GM18502 (cell line): ENCODE measurements at regions not wholly inside any gene's neighbourhood (a gene's known extent, or its start where the extent isn't known, plus 50 kb on each side); places are given as distances from the start of the nearest gene placed in this dataset.

ENCODE experiments used
- ATAC-seq: cut with Tn5 transposase; IDR thresholded peaks from one replicate; pipeline ENCODE4 v1.9.1; 2021; ENCODE audit warnings: mild to moderate bottlenecking; ENCODE audit not compliant: unreplicated experiment, poor library complexity

DNA sequence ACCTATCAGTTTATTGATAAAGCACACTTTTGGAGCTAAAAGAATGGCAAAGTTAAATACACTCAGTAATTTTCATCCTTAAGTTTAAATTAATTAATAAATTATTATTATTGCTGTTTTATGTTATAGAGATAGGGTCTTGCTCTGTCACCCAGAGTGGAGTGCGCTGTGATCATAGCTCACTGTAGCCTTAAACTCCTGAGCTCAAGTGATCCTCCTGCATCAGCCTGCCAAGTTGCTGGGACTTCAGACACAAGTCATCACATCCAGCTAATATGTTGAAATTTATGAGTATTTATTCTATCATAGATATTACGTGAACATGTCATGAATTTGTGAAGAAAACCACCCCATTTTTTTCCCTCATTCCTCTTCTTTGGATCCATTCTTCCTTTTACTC lies 64.2 kb downstream of the GJA1 start:
- no peak for ATAC-seq

DNA sequence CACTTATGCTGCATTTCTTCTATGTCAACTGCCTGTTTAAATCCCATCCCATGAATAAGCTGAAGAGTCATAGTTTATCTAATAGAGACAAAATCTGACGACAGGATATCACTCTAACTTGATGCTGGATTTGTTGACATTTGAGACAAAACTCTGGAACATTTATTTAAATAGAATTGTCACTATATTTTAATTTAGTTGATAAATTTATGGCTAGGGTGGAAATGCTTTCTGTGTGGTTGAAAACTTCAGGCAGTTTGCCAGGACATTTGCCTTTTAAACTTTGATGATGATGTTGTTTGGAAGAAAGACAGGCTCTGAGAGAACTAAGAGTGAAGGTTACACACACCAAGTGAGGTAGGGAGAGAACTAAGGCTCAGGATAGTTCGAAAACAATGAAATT lies 68.1 kb downstream of the GJA1 start:
- no peak for ATAC-seq

DNA sequence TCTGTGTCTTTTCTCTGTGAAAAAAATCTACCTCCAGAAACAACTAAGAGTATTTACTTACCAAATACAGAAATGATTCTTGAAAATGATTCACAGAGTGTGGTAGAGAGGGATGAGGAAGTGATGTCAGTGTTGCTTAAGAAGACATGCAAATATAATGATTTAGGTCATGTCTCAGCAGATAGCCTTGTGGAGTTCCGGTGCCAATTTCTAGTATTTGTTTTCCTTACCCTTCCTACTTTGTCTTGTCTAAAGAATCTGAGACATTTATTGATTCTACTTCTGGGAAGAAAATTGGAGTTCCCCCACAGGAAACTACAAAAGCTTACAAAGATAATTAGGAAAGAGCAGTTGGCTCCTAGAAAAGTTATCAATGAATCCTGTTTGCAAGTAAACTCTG lies 68.8 kb downstream of the GJA1 start:
- peak; percentile 56 for ATAC-seq

DNA sequence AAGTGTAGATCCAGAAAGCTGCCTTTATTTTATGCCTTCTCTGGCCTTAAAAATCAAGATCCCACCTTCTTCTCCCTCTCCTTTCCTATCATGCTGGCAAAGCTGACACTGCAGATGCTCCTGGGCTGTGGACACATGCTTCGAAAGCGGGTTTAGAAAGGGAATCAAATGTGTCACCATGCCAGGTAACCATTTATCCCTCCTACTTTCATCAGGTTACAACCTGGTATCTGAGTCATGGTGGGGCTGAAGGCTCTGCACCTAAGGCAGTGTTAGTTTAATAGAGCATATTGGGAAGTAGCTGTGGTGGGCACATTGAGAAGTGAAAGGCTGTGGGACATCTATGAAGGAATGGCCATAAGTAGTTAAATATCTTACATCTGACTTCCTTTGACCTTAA lies 69.8 kb downstream of the GJA1 start:
- no peak for ATAC-seq

DNA sequence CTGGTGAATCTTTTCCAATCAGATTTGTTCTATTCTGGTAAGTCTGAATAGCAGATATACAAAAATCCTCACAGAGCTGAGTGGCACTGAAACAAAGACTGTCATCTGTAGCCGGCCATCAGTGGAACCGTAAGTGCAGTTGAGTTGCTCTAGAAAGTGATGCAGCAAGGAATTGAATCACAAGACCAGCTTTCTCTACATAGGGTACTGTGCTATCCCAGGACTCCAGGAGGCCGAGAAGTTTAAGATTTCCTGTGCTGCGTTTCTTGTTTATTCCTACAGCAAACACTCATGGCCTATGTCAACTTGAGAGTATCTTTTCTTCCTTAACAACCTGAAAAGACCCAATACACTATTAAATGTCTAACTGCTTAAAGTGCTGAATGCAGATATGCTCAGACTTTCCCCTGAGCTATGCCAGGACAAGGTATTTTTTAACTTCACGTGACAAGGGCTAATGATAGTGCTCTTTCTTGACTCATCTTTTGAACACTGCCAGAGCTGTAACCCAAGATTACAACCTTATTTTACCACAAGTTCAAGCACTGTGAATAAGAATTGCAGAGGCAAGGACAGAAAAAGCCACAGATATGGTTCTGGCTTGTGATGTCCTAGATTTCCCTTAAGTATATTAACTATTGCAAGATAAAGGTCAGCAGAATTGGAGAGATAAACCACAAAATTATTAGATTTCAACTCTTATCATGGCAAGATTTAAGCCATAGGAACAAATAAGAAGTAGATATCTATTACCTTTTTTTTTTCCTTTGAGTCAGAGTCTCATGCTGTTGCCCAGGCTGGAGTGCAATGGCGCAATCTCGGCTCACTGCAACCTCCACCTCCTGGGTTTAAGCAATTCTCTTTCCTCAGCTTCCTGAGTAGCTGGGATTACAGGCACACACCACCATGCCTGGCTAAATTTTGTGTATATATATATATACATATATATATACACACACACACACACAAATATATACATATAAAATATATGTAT lies 71.6 kb downstream of the GJA1 start:
- no peak for ATAC-seq

DNA sequence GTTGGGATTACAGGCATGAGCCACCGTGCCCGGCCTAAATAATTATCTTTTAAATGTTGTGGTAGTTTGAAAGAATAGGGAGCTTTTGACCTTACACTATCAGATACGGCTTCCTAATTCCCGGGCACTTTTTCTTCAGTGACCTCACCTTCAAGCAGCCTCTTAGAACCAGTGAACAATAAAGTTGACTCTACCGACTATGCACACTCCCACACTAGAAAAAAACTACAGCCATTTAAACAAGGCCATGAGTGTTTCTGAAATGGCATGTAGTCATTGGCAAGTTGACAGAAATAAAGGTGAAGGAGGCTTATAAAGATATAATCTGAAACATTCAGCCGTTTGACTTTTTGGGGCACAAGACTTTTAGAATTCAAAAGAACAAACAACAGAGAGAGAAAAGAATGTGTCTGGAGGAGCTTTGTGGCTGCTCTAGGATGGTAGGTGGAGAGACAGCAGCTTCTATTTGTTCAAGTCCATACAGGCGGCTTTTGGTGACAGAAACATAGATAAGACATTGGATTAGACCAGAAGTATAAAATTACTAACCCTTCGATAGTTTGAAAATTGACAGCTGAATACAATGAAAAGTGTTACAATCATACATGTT lies 75.2 kb downstream of the GJA1 start:
- no peak for ATAC-seq

DNA sequence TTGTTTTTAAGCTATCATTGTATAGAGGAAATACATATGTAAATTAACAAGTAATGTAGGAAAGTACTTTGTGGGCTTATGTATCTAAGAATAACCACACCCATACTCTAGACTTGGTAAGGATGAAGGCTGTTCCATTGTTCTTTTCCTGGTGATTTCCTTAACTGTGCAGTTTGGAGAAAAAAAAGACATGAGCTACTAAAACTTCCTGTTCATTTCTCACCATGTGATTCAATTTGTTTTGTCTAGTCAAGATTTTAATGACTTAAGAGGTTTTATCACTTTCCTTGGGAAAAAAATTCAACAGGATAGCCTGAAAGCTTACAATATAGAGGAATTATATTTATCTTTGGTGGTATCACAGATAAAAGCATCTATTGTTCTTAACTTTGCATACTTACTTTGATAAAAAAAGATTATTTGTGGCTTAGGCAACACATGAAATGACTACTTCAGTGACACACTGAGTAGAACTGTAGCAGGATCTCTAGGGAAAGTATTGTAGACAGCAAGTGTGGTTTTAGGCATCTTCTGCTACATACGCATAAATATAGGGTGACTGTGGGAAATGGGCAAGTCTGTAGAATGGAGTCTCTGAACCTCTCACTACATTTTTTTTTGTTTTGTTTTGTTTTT lies 80.3 kb downstream of the GJA1 start:
- ATAC-seq, result no peak

DNA sequence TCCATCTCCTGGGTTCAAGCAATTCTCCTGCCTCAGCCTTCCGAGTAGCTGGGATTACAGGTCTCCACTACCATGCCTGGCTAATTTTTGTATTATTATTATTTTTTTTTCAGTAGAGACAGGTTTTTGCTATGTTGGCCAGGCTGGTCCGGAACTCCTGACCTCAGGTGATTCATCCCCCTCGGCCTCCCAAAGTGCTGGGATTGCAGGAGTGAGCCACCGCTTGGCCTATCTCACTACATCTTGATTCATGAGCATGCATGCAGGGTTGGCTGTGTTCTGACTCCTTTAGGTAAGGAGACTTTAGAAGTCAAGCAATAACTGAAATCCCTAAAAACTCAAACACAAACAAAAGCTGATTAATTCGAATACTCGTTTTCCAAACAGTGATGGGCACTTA lies 80.9 kb downstream of the GJA1 start:
- ATAC-seq, result no peak

DNA sequence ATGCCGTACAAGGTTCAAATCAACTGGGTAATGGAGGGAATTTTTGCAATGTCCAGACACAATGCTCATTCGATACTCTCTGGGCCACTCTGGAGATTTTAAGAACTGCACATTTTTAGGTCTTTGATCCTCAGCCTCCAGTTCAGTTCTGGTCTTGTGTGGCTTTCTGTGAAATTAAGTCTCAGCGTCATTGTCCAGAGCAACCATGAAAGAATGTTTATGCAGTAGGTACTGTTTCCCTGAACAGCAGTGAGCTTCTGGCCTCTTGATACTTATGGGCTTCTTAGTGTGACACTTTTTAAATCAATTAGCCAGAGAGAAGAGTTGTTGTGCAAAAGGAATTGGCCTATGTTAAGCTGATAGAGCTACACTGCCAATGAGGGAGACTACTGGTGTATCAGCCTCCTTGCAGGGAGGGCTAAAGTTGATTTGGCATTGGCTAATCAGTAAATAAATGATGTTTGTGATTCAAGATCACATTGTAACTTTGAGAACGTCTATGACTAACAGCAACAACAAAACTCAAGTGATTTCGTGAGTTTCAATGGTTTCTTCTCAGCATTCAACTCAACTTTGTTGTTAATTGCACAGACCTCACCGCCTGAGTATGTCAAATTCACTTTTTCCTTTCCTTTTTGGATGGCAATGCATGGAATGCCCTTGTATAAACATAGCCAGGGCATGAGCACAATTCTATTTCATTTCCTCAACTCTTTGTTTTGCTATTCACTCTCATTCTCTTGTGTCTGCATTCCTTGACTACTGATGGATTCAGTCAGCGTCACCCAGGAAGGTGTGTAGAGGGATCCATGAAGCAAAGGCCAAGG lies 85.1 kb downstream of the GJA1 start:
- ATAC-seq, result no peak

DNA sequence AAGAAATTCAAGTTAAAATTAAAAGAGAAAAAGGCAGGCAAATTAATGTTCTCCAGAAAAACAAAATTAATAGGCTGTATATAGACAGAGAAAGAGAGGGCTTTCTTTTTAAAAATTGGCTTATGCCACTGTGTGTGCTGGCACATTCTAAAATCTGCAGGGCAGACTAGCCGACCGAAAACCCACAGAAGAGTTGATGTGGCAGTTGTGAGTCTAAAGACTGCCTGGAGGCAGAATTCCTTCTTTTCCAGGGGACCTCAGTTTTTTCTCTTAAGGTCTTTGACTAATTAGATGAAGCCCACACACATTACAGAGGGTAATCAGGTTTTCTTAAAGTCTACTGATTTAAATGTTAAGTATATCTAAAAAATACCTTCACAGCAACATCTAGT lies 85.7 kb downstream of the GJA1 start:
- no peak for ATAC-seq

DNA sequence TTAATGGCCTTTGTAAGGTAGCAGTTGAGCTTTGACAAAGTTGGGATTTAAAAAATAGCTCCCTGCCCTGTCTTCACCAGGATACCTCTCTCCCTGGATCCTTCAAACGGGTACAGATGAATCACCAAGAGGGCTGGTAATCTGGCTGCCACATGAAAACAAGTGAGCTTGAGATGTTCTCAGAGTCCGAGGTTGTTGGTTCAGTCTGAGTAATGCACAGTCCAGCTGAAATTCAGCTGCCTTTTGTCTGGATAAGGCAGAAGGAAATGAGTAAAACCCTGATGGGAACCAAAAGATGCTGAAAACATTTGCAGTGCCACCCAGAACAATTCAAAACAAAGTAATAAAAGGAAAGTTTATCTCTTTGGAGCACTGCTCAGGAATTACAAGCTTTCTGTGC lies 86.8 kb downstream of the GJA1 start:
- ATAC-seq, result no peak

DNA sequence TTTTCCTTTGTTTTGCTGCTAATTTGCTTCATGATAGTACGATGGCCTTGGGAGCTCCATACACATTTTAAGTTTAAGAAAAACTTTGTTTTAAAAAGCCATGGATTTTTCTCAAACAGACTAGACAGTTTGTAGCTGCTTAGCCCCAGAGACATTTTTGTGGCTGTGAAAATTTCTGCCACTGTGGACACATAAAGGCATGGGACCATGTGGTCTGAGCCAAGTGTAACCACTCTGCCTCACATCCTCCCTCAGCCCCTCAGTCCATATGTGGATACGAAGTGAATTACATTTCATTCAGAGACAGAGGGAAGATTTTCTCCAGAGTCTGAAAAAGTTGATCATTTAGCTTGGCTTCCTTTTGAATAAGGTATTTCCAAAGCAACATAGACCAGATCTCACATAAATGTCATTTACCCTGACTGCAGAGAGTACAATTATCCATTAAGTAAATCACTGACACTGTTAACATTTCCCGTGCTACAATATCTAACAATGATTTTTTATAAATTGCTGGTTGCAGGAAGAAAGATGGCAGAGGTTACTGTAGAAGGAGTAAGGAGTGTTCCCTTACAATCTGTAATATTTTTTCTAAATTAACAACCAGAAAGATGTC lies 87.4 kb downstream of the GJA1 start:
- no peak for ATAC-seq

DNA sequence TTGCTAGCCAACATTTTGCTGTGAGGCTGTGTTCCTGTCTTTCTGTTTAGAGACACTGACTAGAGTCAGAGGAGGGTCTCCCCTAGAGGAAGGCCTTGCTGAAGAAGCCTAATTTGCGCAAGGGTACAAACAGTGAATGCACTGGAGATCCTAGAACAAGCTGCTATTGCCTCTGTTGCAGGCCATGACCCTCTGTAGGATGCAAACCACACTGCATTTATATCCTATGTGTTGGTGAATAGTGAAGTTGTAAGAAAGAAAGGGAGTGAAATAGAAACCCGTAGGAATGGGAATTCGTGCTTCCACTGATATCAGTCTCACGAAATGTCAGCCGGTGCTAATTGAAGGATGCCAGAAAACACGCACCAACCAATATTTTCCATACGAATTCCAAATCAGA lies 88.2 kb downstream of the GJA1 start:
- ATAC-seq, result no peak

DNA sequence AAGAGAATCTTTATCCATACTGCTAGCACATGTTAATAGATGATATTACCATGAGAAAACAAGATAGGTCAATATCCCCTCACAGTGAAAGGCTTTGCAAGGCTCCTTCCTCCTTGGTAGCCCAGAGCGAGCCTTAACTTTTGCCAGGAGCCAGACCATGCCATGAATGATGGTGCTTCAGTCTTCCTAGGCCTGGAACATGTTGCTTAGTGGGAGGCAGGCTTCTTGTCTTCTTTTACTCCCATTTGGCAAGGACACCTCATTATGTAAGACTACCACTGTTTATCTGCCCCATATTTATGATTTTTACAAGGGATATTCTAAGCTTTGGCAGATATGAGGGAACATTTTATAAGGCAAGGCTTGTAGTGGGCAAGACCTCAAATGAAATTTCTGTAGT lies 90.8 kb downstream of the GJA1 start:
- ATAC-seq, result no peak

DNA sequence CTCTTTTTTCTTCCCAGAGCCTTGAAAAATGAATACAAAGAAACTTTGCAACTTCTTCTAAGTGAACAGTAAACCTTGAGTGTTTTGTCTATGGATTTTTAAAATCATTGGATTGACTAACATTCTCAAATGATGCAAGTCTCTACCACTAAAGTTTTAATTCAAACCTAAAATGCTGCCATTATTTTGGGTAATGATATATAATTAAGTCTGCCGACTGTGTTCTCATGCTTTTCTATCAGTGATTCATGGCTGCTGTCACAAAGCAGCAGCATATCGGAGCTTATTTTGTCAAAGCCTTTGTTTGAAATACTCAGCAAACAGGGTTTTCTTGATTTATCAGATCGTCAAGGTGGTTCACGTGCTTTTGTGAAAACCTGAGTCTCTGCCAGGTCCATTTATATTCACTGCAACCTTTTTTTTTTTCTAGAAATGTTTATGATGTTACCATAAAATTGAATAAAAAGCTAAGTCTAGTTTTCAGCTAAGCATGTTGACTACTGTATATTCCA lies 96.3 kb downstream of the GJA1 start:
- no peak for ATAC-seq

DNA sequence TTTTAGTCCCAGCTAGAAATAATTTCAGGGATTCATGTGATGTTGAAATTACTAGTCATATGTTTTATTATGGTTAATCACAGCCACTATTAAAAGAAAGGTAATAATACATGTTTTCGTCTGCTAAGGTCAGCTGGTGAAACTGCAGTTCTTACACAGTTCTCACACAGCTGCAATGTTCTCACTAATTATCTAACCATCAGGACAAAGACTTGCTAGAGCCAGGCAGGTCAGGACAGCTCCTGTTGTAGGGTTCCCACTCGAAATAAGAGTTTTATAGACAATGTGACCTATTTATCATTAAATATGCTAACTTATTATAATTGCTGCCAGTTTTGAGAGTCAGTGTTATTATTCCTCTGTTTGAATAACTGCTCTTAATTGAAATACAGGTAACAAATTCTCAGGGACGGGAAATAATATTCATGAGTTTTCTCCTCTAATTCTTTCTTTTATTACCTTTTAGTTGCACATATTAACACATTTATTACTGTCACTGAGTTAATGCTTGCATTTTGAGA lies 97.9 kb downstream of the GJA1 start:
- no peak for ATAC-seq

DNA sequence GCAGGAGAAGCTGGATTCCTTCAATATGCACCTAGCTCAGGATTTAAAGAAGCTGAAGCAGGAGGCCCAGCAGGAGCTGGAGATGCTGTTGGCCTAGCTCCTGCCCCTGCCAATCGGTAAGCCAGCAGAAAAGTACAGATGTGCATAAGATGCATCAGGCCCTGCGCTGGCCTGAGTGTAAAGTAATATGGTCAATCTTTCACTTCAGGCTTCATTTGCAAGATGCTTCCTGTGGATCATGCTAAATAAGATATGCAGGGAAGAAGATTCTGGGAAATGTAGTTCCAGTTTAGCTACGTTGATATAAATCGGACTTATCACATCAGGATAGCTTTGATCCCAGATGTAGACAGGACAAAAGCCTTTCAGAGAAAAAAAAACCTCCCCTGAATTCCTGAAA lies 100.3 kb downstream of the GJA1 start:
- no peak for ATAC-seq

DNA sequence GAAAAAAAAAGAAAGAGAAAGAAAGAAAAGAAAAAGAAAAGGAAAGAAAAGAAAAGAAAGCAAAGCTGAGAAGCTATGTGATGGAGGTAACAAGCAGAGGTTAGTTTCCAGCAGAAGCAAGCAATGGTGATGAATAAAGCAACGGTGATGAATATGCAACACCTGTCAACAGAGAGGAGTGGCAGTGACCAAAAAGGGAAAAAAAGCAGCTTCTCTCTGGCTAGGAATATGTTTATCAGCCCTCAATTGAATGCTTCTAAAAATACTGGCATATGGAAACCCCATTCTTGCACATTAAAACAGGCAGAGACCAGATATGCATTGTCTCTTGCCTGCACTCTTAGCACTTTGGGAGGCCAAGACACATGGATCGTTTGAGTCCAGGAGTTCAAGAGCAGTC lies 100.9 kb downstream of the GJA1 start:
- ATAC-seq, result no peak

DNA sequence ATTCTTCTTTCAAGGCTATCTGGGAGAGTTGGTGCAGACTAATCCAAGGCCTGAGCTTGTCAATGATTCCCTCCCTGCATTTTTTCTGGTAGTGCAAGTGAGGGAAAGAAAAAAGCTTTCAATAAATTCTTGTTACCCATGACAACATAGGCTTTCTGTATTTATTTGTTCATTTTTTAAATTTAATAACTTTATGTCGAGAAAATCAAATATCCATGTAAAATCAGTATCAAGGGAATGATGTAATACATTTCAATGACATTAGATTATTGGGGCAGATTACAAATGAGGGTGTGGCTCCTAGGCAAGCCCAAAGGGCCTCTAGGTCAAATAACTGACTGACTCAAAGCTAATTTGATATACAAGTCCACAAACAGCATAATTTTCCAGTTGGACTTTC lies 104.0 kb downstream of the GJA1 start:
- no peak for ATAC-seq

DNA sequence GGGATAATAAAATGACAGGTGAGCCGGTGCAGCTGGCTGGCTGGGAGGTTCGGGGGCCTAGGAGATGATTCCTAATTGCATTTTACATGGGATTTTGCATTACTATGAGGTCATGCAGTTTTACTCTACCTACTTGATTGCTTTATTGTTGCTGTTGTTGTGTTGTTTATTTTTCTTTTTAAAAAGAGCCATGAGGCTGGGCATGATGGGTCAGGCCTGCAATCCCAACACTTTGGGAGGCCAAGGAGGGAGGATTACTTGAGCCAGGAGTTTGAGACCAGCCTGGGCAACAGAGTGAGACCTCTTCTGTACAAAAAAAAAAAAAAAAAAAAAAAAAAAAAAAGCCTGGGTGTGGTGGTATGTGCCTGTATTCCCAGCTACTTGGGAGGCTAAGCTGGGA lies 104.8 kb downstream of the GJA1 start:
- no peak for ATAC-seq
